ENCODE measurements at regions not wholly inside any gene's neighbourhood (a gene's known extent, or its start where the extent isn't known, plus 50 kb on each side); places are given as distances from the start of the nearest gene placed in this dataset.

- H3K4me1 ChIP-seq: no peaks in the 10 kb centered on the region
- no peaks in the 10 kb centered on the region for H3K27me3 ChIP-seq
- DNase-seq: no peak
Measured at GRCh38 chr5:12707560-12707959, 803.3 kb upstream of the CTNND2 start.

GRCh38 chr5:12704955-12705354 is 800.7 kb upstream of the CTNND2 start:
- Histone ChIP-seq H3K27me3 (no peaks in the 10 kb centered on the region), H3K4me1 (no peaks in the 10 kb centered on the region), H3K36me3 (no peaks in the 10 kb centered on the region), H3K27ac (no peak overlapping the region), H3K9me3 (peaks cover 0 to 3% (median 0%) of the 10 kb centered on the region in 4 donors), H3K4me3 (no peak overlapping the region)
- DNase-seq: no peak
- TF ChIP-seq POLR2A (IDR thresholded peaks at IDR 0.05) (no peak), CTCF (IDR thresholded peaks at IDR 0.05) (no peak)

More at GRCh38 chr5:12707560-12707959, 803.3 kb upstream of the CTNND2 start:
- Histone ChIP-seq H3K36me3 (no peaks in the 10 kb centered on the region), H3K4me3 (no peak overlapping the region), H3K9me3 (peaks cover 0 to 3% (median 0%) of the 10 kb centered on the region in 4 donors), H3K27ac (no peak overlapping the region)
- TF ChIP-seq CTCF (IDR thresholded peaks at IDR 0.05) (no peak), POLR2A (IDR thresholded peaks at IDR 0.05) (no peak)

GRCh38 chr5:12703254-12703653 is 799.0 kb upstream of the CTNND2 start:
- H3K36me3 ChIP-seq: no peaks in the 10 kb centered on the region
- TF ChIP-seq POLR2A (IDR thresholded peaks at IDR 0.05) (no peak), CTCF (IDR thresholded peaks at IDR 0.05) (no peak)
- H3K27ac ChIP-seq: no peak overlapping the region
- H3K9me3 ChIP-seq: no peaks in the 10 kb centered on the region
- H3K4me1 ChIP-seq: no peaks in the 10 kb centered on the region
- no peak overlapping the region for H3K4me3 ChIP-seq
- H3K27me3 ChIP-seq: no peaks in the 10 kb centered on the region
- no peak for DNase-seq

- H3K4me3 ChIP-seq: no peak overlapping the region
- H3K27me3 ChIP-seq: no peaks in the 10 kb centered on the region
- no peaks in the 10 kb centered on the region for H3K9me3 ChIP-seq
- DNase-seq: no peak
- no peak for TF ChIP-seq POLR2A (IDR thresholded peaks at IDR 0.05)
- TF ChIP-seq CTCF (IDR thresholded peaks at IDR 0.05): no peak
- H3K36me3 ChIP-seq: no peaks in the 10 kb centered on the region
- H3K4me1 ChIP-seq: no peaks in the 10 kb centered on the region
- no peak overlapping the region for H3K27ac ChIP-seq
Measured at GRCh38 chr5:12695651-12696050, 791.4 kb upstream of the CTNND2 start.

- Histone ChIP-seq H3K27ac (no peak overlapping the region), H3K36me3 (no peaks in the 10 kb centered on the region), H3K27me3 (no peaks in the 10 kb centered on the region), H3K4me3 (no peak overlapping the region), H3K9me3 (no peaks in the 10 kb centered on the region), H3K4me1 (no peaks in the 10 kb centered on the region)
- TF ChIP-seq CTCF (IDR thresholded peaks at IDR 0.05) (no peak), POLR2A (IDR thresholded peaks at IDR 0.05) (no peak)
- no peak for DNase-seq
Measured at GRCh38 chr5:12691330-12691729, 787.1 kb upstream of the CTNND2 start.

- Histone ChIP-seq H3K27me3 (no peaks in the 10 kb centered on the region), H3K36me3 (no peaks in the 10 kb centered on the region), H3K4me1 (no peaks in the 10 kb centered on the region), H3K9me3 (no peaks in the 10 kb centered on the region), H3K27ac (no peak overlapping the region), H3K4me3 (no peak overlapping the region)
- DNase-seq: no peak
- TF ChIP-seq CTCF (IDR thresholded peaks at IDR 0.05) (no peak), POLR2A (IDR thresholded peaks at IDR 0.05) (no peak)
Measured at GRCh38 chr5:12690361-12690760, 786.1 kb upstream of the CTNND2 start.

All from Peyer's patch (tissue), 4 donors.